SK-N-SH treated with all-trans-retinoic acid at 6 μM for 48 hours (cell line): ENCODE measurements at regions not wholly inside any gene's neighbourhood (a gene's known extent, or its start where the extent isn't known, plus 50 kb on each side); places are given as distances from the start of the nearest gene placed in this dataset.

Experiments
- ARNTL ChIP-seq: fragments of 450-650 bp; formaldehyde crosslinking; IDR thresholded peaks from 2 replicates; pipeline ENCODE4 v1.5.0; 2020; ENCODE audit warnings: low read depth, mild to moderate bottlenecking, moderate library complexity, borderline replicate concordance
- CSRNP3 ChIP-seq: fragments of 250-450 bp; sonication (Bioruptor Pico); IDR thresholded peaks from 2 replicates; pipeline ENCODE4 v1.5.1; 2021; ENCODE audit warnings: mild to moderate bottlenecking, moderate library complexity
- GLIS3 ChIP-seq: fragments of 250-450 bp; sonication (Bioruptor Pico); IDR thresholded peaks from 2 replicates; pipeline ENCODE4 v1.5.0; 2020; ENCODE audit warnings: mild to moderate bottlenecking, moderate library complexity
- ISL1 ChIP-seq: fragments of 250-450 bp; sonication (Bioruptor Pico); IDR thresholded peaks from 2 replicates; pipeline ENCODE4 v2.1.2; 2022; ENCODE audit warnings: mild to moderate bottlenecking, moderate library complexity
- OSR1 ChIP-seq: fragments of 250-450 bp; sonication (Bioruptor Pico); IDR thresholded peaks from 2 replicates; pipeline ENCODE4 v1.8.0; 2022; ENCODE audit warnings: moderate library complexity, mild to moderate bottlenecking, inconsistent platforms
- PATZ1 ChIP-seq: fragments of 250-450 bp; sonication (Bioruptor Pico); IDR thresholded peaks from 2 replicates; pipeline ENCODE4 v1.8.0; 2020; ENCODE audit warnings: mild to moderate bottlenecking, moderate library complexity, borderline replicate concordance
- TCF4 ChIP-seq: fragments of 250-450 bp; sonication (Bioruptor Pico); IDR thresholded peaks from 2 replicates; pipeline ENCODE4 v1.8.0; 2021; ENCODE audit warnings: mild to moderate bottlenecking, moderate library complexity, borderline replicate concordance
- TOX ChIP-seq: fragments of 250-450 bp; sonication (Bioruptor Pico); IDR thresholded peaks from 2 replicates; pipeline ENCODE4 v1.8.0; 2021; ENCODE audit warnings: mild to moderate bottlenecking, moderate library complexity, borderline replicate concordance
- TSHZ2 ChIP-seq: fragments of 250-450 bp; sonication (Bioruptor Pico); IDR thresholded peaks from 2 replicates; pipeline ENCODE4 v1.5.0; 2020; ENCODE audit warnings: mild to moderate bottlenecking, moderate library complexity
- ZFP30 ChIP-seq: fragments of 450-650 bp; formaldehyde crosslinking; IDR thresholded peaks from 2 replicates; pipeline ENCODE4 v1.5.0; 2022; ENCODE audit warnings: mild to moderate bottlenecking, moderate library complexity

GRCh38 chr2:236825989-236826510 is 256.4 kb downstream of the ACKR3 start:
- TF ChIP-seq TSHZ2 (CRISPR knock-in tag) (no peak), TOX (CRISPR knock-in tag) (no peak), ARNTL (no peak), ZFP30 (CRISPR knock-in tag) (no peak), CSRNP3 (no peak), ISL1 (CRISPR knock-in tag) (no peak), PATZ1 (no peak), TCF4 (CRISPR knock-in tag) (no peak), OSR1 (no peak), GLIS3 (CRISPR knock-in tag) (no peak)
